DOHH2 (cell line): ENCODE measurements at regions not wholly inside any gene's neighbourhood (a gene's known extent, or its start where the extent isn't known, plus 50 kb on each side); places are given as distances from the start of the nearest gene placed in this dataset.

Source experiments
- EZH2phosphoT487 ChIP-seq: fragments of 200-600 bp; sonication (generic); IDR thresholded peaks from 2 replicates; pipeline ENCODE4 v1.6.1; 2017; ENCODE audit warnings: borderline replicate concordance, mild to moderate bottlenecking, antibody characterized with exemption, low read length, moderate library complexity, mixed read lengths
- TF ChIP-seq, protein P1 (sequence below): fragments of 200-600 bp; sonication (generic); IDR thresholded peaks from one replicate; pipeline ENCODE4 v1.5.1; 2014; ENCODE audit warnings: antibody characterized with exemption, mild to moderate bottlenecking, low read depth, low read length; ENCODE audit not compliant: poor library complexity, severe bottlenecking

DNA sequence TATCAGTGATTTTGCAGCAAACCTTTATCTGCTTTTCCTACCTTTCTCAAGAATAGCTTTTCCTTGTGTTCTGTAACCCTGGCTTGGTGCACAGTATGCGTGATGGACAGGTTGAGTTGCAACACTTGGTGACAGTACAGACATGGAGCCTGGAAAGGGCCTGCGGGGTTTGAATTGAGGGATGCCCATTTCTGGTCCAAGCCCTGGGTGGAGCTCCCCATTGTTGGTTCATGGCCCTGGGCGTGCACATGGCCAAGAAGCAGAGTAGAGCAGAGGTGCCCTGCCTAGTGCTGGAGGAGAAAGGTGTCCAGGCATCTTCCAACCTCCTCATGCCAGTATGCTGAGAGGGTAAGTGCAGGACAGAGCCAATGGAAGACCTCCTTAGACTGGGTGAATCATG is 106.6 kb upstream of the MKLN1 start:
- TF ChIP-seq, protein P1, sequence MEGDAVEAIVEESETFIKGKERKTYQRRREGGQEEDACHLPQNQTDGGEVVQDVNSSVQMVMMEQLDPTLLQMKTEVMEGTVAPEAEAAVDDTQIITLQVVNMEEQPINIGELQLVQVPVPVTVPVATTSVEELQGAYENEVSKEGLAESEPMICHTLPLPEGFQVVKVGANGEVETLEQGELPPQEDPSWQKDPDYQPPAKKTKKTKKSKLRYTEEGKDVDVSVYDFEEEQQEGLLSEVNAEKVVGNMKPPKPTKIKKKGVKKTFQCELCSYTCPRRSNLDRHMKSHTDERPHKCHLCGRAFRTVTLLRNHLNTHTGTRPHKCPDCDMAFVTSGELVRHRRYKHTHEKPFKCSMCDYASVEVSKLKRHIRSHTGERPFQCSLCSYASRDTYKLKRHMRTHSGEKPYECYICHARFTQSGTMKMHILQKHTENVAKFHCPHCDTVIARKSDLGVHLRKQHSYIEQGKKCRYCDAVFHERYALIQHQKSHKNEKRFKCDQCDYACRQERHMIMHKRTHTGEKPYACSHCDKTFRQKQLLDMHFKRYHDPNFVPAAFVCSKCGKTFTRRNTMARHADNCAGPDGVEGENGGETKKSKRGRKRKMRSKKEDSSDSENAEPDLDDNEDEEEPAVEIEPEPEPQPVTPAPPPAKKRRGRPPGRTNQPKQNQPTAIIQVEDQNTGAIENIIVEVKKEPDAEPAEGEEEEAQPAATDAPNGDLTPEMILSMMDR, result no peak
- TF ChIP-seq EZH2phosphoT487, result no peak
